GM18505 (cell line): ENCODE measurements at regions not wholly inside any gene's neighbourhood (a gene's known extent, or its start where the extent isn't known, plus 50 kb on each side); places are given as distances from the start of the nearest gene placed in this dataset.
A peak's percentile ranks its signal among the peaks of the same experiment; 100 is the strongest.
"Not testable (repeated sequence)": the region's sequence is repeated elsewhere in the genome, so short reads cannot be mapped to it uniquely, and the experiment has no call there.

Experiments
- ATAC-seq: cut with Tn5 transposase; IDR thresholded peaks from one replicate; pipeline ENCODE4 v1.9.1; 2021; ENCODE audit not compliant: unreplicated experiment
- POLR2A ChIP-seq: IDR thresholded peaks from 4 replicates; pipeline ENCODE4 v1.6.1; 2011; ENCODE audit warnings: borderline replicate concordance; ENCODE audit not compliant: insufficient read depth, insufficient read length; ENCODE audit errors: extremely low read depth

- TF ChIP-seq POLR2A, result no peak
- ATAC-seq, result no peak
These were observed 102.5 kb upstream of the ARG1 start for GRCh38 chr6:131470534-131470933.

- no peak for ATAC-seq
- TF ChIP-seq POLR2A, result no peak
These were observed 101.7 kb upstream of the ARG1 start for GRCh38 chr6:131471331-131471730.

- ATAC-seq, result not testable (repeated sequence)
These were observed 99.7 kb upstream of the ARG1 start for GRCh38 chr6:131473303-131473702.

- no peak for ATAC-seq
- TF ChIP-seq POLR2A, result no peak
These were observed 96.7 kb upstream of the ARG1 start for GRCh38 chr6:131476362-131476761.

- ATAC-seq, result not testable (repeated sequence)
These were observed 94.2 kb upstream of the ARG1 start for GRCh38 chr6:131478740-131479211.

- no peak for ATAC-seq
These were observed 86.4 kb upstream of the ARG1 start for GRCh38 chr6:131486608-131487007.

GRCh38 chr6:131488780-131489179 is 84.2 kb upstream of the ARG1 start:
- ATAC-seq, result no peak
- no peak for TF ChIP-seq POLR2A

More at GRCh38 chr6:131486608-131487007, 86.4 kb upstream of the ARG1 start:
- no peak for TF ChIP-seq POLR2A

GRCh38 chr6:131490441-131490840 is 82.6 kb upstream of the ARG1 start:
- no peak for ATAC-seq
- TF ChIP-seq POLR2A, result no peak

- TF ChIP-seq POLR2A, result no peak
- no peak for ATAC-seq
These were observed 80.0 kb upstream of the ARG1 start for GRCh38 chr6:131492932-131493573.

GRCh38 chr6:131504387-131504786 is 68.6 kb upstream of the ARG1 start:
- ATAC-seq, result not testable (repeated sequence)

GRCh38 chr6:131510094-131510493 is 62.9 kb upstream of the ARG1 start:
- ATAC-seq, result no peak
- TF ChIP-seq POLR2A, result no peak

GRCh38 chr6:131510591-131510990 is 62.4 kb upstream of the ARG1 start:
- no peak for ATAC-seq
- no peak for TF ChIP-seq POLR2A

- peak; percentile 97 for ATAC-seq
- no peak for TF ChIP-seq POLR2A
These were observed 53.2 kb upstream of the ARG1 start for GRCh38 chr6:131519670-131520436.
